NCI-H2227 treated with DMSO at 0.1 percent for 48 hours (cell line): ENCODE measurements at regions not wholly inside any gene's neighbourhood (a gene's known extent, or its start where the extent isn't known, plus 50 kb on each side); places are given as distances from the start of the nearest gene placed in this dataset.

Experiments
- DNase-seq: peaks from one replicate; lab custom pipeline; 2025; lab: John Stamatoyannopoulos, UW

DNA sequence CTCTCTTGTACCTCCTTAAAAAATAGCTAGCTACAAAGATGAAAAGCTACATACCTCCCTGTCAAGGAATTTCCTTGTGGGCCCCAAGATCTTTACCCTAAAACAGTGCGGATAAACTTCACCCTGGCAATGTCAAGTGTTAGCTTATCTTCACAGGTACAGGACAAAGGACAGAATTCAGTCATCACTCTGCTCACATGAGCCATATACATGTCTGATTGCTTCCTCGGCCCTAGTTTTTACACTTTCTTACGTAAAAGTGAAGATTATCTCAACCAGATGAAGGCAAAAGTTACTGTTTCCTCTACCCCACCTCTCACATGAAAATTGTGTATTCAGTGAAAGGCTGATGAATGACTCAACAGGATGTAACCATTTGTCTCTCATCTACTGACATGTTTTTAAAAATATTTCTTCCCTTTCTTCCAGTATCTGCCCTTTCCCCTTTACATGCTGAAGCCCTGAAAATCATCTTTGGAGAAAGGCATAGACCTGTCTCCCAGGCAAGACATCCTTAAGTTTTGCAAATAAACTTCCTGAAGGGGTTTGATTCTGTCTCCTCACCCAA lies 890.1 kb downstream of the GALC start:
- no peak for DNase-seq

DNA sequence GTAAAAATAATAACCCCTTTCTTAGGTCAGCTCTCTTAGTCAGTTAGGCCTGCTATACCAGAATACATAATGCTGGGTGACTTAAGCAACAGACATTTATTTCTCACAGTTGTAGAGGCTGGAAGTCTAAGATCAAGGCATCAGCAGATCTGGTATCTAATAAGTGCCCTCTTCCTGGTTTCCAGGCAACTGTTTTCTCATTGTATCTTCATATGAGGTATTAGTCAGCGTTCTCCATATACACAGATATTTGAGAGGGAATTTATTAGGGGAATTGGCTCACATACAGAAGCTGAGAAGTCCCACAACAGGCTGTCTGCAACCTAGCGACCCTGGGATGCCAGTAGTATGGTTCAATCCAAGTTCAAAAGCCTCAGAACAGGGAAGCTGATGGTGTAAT lies 896.0 kb downstream of the GALC start:
- no peak for DNase-seq

DNA sequence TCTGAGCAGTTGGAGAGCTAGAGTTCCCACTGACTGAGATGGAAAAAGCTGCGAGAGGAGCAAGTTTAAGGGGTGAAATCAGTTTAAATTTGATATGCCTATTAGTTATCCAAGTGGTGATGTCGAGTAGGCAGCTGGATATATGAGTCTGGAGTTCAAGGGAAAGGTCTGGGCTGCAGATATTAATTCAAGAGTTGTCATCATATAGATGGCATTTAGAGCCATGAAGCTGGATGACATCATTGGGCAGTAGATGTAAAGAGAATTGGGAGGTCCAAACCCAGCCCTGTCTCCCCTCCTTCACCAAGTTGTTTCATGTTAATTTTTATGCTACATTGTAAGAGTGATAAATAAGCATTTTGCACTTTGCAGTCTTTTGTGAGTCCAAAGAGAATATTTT lies 898.1 kb downstream of the GALC start:
- no peak for DNase-seq

DNA sequence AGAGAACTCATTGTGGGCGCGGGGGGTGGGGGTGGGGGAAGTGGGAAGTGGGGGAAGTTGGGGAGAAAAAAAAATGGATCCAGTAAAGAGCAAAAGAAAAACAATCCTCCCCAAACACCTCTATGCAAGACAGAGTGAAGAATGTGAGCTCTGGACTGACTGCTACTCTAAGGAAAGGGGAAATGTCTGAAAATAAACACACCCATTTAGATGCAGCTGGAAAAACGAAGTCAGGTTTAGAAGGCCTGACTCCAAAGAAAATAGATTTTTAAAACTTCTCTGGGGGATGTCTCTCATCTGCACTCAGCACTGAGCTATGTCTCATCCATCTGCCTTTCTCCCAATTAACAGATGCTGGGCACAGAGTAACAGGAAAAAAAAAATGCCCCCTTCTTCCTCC lies 904.4 kb downstream of the GALC start:
- no peak for DNase-seq

DNA sequence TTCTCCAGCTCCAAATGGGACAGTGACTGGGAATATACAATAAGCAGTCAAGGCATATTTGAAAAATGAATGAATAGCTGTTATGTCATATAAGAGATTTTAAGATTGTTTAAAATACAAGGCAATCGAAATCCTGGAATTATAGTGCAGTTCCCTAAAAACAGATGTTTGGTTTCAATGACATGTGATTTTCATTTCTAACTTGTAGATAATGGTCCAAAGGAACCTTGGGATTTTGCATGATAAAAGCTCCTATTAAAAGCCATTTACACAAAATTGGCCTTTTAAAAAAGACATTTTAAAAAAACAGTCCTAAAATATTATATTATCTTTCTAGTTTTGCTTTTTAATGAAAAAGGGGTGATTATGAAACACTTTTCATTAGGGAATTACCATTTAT lies 905.1 kb downstream of the GALC start:
- DNase-seq: no peak

DNA sequence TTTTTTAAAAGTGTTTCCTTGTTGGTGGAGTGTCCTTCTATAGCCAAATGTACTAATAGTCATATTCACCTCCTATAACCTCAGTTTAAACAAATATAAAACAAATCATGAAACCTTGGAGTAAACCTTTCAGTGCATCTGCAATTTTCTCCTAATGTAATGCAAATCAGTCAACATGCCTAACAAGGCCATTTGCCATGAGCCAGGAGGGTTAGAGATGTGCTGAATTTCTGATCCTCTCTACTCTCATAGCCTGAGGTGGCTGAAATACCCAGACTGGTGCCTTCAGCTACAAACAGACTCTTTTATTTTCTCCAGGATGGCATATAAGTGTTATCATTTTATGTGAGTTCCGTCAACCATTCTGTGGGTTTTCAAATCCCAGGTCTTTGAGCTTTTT lies 908.1 kb downstream of the GALC start:
- no peak for DNase-seq

DNA sequence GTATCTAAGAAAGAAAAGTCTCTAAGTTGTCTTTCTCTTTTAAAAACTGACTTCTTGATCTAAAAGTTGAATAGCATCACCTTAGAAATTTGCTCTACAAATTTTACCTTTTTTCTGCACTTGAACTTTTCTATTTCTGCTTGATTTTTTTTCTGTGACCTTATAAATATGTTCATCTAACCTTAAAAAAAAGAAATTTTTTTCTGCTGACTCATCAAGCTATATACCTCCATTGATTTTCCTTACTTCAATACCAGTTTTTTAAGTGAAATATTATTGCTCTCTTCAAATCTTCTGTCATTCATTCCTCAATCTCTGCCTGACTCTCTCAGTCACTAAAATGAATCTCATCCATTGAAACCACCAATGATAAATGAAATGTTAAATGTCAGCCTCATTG lies 910.1 kb downstream of the GALC start:
- no peak for DNase-seq

DNA sequence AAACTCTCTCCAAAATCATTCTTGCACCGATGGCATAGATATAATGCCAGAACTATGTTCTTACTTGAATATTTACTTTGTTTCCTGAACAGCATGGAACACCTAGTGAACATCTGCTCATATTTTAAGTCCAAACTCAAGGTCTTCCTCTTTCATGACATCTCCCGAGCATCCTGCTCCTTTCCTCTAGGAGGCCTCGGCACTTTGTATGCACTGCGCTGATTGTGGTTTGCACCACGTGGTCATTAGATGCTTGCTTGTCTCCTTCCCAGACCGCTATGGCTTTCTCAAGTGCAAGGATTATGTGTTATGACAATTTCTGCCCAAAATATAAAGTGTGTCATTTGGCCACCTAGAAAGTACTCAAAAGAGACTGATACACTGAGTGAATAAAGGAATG lies 912.0 kb downstream of the GALC start:
- DNase-seq: no peak

DNA sequence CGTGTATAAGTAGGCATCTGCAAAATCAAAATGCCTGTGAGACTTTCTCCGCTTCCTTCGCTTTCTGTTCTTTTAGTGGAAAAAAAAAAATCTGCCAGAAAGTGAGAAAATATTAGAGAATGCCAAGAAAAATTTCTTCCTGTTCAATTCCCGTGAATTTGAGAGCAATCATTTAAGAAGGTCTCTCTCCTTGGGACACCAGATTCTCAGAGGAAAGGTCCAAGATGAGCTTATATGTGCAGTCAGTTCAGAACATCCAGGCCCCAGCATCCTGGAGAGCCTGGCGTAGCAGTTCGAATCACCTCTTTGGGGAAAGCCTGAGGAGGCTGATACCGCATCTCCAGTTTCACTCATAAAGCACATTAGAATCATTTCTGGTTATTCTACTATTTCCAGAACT lies 912.8 kb downstream of the GALC start:
- no peak for DNase-seq

DNA sequence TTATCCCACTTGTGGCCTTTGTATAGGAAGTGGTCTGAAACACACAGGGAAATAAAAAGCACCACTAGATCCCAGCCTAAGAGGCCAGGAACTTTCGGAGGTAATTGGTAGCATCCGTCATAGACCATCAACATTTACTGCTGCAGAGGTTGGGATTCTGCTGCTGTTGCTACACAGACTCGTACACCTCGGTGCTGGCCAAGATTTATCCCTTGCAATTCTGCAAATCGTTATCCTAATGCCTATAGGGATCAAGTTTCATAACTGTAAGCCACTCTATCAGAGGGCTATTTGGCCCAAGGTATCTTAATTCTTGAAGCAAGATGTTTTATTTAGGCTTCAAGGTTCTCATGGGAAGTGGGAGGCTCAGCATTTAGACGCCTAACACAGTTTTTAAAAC lies 913.6 kb downstream of the GALC start:
- DNase-seq: no peak

DNA sequence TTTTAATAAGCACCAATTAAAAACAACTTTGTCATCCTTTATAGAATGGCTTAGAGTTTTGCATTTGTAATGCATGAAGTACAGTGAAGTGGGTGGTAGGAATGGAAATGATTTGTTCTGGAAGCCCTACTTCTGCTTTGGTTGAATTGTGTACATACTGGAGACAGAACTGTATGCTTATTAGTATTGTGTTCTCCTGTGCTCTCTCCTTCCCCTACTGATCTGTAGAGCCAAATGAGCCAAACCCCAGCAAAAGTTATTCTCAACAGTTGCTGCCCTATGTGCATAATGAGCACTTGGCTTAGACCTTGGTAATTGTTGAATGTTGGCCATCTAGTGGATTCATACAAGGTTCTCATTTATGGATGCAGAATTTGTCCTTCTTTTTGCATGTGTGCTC lies 916.1 kb downstream of the GALC start:
- no peak for DNase-seq

DNA sequence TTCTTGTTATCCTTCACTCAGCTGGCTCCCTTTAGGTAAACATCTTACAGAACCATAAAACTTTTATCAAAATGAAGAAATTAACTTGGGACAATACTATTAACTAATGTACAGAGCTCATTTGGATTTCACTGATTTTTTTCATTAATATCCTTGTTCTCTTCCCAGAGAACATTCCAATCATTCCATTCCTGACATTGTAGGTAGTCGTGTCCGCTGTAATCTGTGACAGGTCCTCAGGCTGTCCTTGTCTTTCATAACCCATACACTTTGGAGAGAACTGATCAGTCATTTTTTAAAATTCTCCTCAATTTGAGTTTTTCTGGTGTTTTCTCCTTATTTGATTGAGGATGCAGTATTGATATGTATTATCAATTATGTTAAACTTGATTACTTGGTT lies 916.8 kb downstream of the GALC start:
- DNase-seq: no peak

DNA sequence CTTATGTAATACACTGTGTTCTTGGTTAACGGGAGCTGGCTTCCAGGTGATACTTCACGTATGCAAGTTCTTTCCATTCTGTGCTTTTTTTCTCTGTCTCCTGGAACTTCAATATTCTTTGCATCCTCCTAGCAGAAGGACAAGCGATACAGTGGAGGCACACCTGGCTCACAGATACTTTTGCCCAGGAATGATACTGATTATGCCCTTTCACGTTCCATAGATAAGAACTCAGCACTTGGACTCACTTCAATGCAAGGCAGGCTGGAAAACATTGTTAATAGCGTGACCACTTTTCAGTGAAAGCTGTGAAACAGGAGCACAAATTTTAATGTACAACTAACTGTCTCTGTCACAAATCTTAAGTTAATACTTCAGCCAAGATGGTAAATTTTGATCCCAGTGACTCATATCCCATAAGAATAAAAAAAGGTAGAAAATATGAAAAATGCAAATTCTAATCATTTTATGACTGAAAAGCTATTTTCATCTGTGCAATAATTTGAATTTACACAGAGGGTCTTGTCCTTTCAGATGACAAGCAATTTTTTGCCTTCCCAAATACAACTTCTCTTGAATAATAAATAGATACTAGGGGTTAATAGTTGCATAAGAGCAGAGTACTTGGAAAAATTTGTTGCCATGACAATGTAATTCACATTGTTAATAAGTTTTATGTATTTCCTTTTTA lies 919.0 kb downstream of the GALC start:
- no peak for DNase-seq

DNA sequence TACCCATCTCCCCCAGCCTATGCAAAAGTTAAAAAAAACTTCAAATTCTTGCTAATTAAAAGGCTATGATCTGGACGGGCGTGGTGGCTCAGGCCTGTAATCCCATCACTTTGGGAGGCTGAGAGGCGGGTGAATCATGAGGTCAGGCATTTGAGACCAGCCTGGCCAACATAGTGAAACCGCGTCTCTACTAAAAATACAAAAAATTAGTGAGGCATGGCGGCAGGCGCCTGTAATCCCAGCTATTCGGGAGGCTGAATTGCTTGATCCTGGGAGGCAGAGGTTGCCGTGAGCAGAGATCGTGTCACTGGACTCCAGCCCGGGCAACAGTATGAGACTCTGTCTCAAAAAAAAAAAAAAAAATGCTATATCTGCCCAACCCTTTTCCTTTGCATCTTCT lies 925.4 kb downstream of the GALC start:
- DNase-seq: no peak

DNA sequence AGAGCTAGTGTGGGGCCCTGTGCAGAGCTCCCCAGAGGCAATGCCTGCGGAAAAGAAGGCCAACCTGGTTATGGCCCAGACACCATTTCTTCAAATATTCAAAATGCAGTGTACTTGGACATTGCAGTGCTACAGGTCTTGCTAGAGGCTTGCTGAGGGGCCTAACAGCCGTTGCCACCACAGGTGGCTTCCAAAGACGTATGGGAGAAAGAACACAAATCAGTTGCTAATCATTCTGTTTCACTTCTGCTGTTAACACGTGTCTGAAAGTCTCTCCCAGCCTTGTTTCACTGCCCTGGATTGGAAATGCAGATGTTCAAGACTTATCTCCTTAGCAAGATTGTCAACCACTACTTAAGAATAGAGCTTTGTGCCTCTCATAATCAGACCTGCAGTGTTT lies 925.9 kb downstream of the GALC start:
- no peak for DNase-seq

DNA sequence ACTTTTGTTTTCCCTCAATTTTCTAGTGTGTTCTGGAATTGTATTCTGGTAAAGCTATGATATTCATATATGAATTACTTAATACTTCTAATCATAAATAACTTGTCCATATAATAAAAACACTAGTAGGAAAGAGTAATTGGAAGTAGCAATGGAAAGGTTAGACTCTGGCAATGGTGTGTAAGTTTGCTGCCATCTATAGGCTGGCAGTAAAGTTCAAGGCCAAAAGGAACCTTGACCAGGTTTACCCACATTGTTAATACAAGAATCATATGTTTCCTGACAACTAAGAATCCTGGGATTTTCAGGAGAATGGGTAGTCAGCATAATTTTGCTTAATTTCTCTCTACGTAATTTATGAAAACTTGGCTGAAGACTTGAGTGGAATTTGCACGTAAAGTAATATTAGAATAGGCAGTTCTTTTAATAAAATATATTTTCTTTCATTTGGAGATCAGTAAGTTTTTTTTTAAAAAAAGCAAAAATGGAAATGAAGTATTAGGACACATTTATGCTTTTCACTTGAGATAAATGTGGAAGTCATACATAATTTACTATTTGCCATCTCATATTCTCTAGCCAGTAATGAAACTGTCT lies 926.7 kb downstream of the GALC start:
- DNase-seq: no peak

DNA sequence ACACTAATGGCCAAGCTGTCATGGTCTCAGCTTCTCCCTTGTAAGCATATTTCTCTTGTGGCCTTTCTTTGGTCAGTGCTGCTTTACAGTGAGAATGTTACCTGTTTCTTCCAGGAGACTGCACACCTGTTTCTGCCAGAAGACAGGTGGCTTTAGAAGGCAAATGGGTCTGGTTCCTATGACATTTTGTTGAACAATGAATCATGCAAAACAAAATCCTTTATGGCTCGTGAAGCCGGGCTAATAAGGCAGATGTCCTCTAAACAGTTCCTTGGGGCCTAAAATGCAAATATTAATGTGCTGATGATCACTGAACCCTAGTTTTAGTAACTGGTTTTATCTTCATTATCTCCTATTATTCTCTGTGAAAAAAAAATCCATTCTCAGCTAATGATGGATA lies 927.6 kb downstream of the GALC start:
- DNase-seq: no peak

DNA sequence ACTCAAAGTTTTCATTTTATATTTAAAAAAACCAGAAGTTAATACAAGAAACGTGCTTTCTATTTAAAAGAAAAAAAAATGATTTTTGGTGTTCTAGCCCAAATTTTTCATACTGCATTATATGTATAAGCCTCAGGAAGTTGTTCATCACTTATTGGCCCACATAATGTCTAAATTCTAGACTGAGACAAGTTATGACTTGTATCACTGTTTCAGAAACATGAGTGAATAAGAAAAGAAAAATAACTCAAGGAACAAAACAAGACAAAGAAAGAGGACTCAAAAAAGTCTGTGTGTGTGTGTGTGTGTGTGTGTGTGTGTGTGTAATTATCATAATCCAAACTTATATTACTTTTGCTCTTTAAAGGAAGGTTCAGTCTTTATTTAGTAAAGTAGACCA lies 929.8 kb downstream of the GALC start:
- no peak for DNase-seq

DNA sequence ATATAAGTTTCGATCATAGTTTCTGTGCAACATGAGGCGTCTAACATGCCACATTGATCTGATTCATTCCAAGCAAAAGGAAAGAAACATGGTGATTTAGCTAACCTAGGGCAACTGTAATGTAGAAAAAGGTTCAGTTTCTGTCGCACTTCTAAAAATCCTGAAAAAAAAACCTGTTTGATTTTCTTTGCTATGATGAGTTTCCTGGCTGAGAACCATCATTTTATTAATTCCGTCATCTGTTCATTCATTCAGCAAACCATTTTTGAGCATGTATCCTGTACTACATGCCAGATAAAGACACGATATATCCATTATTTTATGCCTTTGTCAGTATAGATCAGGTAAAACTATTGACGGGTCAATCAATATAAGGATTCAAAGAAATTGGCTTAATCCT lies 932.6 kb downstream of the GALC start:
- DNase-seq: no peak

DNA sequence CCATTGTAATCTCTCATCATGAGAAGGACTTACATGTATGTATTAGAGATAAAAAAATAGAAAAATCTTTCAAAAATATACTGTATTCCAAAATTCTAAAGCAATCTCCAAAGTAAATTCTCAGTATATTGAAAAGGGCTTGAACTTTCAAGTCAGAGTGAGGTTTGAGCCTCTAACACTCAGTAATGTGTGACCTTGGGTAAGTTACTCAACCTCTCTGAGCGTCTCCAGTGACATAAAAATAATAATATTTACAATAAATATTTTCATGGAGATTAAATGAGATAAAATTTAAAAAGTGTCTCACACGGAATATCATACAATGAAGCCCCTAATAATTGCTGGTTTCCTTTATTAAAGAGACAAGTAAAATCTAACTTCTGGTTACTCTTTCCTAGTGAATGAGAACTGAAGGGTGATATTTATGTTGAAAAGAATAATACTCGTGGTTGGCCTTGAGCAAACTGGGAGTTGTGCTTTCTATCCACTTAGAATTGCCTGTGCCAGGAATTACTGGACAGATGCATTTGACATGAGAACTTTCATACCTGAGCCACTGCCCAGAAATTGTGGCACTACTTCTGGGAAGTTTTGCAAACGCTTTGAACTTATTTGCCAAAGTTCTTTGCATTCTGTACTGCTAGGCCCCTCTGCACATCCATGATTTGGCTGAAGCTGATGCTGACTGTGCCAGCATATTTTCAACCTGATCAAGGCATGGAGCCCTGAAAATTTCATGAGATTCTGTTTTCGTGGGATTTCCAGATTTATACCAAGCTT lies 933.7 kb downstream of the GALC start:
- no peak for DNase-seq

DNA sequence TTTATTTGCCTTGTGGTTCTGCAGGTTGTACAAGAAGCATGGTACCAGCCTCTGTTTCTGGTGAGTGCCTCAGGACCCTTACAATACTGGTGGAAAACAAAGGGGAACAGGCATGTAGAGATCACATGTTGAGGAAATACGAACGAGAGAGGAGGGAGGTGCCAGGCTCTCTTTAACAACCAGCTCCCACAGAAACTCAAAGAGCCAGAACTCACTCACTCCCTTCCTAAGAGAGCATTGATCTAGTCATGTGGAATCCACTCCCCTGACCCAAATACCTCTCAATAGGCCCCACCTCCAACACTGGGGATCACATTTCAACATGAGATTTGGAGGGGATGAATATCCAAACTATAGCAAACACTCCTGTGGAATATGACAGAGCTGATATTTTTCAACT lies 938.0 kb downstream of the GALC start:
- DNase-seq: no peak

DNA sequence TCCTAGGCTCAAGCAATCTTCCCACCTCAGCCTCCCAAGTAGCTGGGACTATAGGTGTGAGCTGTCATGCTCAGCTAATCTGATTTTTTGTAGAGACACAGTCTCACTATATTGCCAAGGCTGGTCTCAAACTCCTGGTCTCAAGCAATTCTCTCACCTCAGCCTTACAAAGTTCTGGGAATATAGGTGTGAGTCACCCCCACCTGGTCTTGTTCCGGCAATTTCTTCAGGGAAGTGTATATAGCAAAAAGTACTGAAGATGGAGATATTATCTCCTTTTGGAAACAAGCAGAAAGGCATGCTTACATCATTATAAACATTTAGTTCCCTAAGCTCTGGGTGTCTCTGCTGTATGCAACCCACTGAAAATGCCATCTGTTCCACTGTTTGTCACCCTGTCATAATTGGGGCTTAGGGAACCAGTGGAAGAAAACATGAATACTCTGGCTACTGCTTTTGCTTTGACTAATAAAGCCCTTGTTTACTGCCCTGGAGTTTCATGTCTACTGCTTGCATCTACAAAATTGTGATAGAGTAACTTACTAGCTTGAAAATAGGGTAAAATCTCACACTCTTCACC lies 940.2 kb downstream of the GALC start:
- DNase-seq: no peak

DNA sequence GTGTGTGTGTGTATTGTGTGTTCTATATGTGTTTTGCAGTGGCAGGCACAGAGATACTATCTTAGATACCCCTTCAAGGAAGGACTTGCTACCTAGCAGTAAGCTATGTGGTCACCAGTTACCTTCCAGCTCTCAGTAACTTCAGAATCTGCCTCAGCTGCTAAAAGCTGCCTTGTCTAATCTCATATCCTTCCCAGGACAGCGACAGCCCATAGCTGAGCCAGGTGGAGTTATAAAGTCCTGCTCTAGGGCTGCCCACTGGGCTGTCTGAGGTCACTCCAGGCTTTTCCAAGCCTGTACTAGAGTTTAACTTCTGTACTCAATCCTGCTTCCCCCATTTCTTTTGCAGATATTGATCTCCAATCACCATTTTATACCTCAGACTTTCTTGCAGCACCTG lies 942.6 kb downstream of the GALC start:
- DNase-seq: no peak
